Thoracic aorta (tissue), 2 donors: ENCODE measurements at regions not wholly inside any gene's neighbourhood (a gene's known extent, or its start where the extent isn't known, plus 50 kb on each side); places are given as distances from the start of the nearest gene placed in this dataset.
A peak's percentile ranks its signal among the peaks of the same experiment; 100 is the strongest.
"Not testable (repeated sequence)": the region's sequence is repeated elsewhere in the genome, so short reads cannot be mapped to it uniquely, and the experiment has no call there.

ENCODE experiments used
- ATAC-seq: fragments of 150-250 bp; one replicate; pipeline ENCODE4 v1.8.0; 2017; ENCODE audit warnings: low read depth; ENCODE audit not compliant: insufficient number of reproducible peaks, low FRiP score
- DNase-seq: peaks from one replicate; pipeline ENCODE4 v3.0.0-alpha.2; 2020; ENCODE audit warnings: low spot score
- H3K27ac ChIP-seq, 2 donors: fragments of 200-600 bp; sonication (generic); 1 replicate in 1 of 2; 2 replicates in 1 of 2; pipeline ENCODE4 v1.5.1; 2016; ENCODE audit warnings: mild to moderate bottlenecking in 2 of 2, moderate library complexity in 2 of 2
- H3K27me3 ChIP-seq: fragments of 200-600 bp; sonication (generic); replicated peaks from 2 replicates; pipeline ENCODE4 v1.6.0; 2016; ENCODE audit warnings: mild to moderate bottlenecking; ENCODE audit not compliant: insufficient read depth
- H3K36me3 ChIP-seq: fragments of 200-600 bp; sonication (generic); one replicate; pipeline ENCODE4 v1.5.1; 2016
- H3K4me1 ChIP-seq, 2 donors: fragments of 200-600 bp; sonication (generic); 1 replicate in 1 of 2; 2 replicates in 1 of 2; pipeline versions ENCODE4 v1.5.1 to v1.6.0; 2016; ENCODE audit warnings: low read depth in 2 of 2, mild to moderate bottlenecking in 1 of 2; ENCODE audit not compliant: control insufficient read depth in 1 of 2
- H3K4me3 ChIP-seq: fragments of 200-600 bp; sonication (generic); 2 replicates; pipeline ENCODE4 v1.5.1; 2016; ENCODE audit warnings: mild to moderate bottlenecking
- H3K9me3 ChIP-seq: fragments of 200-600 bp; sonication (generic); 2 replicates; pipeline ENCODE4 v1.5.1; 2016
- TF ChIP-seq, protein P1 (sequence below): fragments of 200-600 bp; sonication (generic); IDR thresholded peaks from one replicate; pipeline ENCODE4 v1.5.1; 2019; ENCODE audit warnings: antibody characterized with exemption

DNA sequence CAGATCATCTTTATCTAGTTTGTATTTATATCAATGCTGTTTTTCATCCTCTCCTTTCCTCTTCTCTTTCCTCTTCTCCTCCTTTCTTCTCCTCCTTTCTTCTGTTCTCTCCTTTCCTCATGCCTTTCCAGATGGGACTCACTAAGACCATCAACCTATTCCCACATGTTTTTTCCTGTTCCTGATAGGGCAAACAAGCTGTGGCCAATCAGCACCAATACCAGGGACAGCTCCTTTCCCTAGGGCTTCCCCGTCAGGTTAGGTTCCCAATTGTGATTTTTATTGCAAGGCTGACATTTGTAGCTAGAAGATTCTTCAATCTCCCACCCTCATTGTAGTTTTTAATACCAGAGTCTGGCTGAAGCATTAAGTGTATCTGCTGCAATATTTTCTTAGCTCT, 76.3 kb upstream of the COL8A1 start:
- H3K9me3 ChIP-seq: no peaks in the 10 kb centered on the region
- TF ChIP-seq, protein P1, sequence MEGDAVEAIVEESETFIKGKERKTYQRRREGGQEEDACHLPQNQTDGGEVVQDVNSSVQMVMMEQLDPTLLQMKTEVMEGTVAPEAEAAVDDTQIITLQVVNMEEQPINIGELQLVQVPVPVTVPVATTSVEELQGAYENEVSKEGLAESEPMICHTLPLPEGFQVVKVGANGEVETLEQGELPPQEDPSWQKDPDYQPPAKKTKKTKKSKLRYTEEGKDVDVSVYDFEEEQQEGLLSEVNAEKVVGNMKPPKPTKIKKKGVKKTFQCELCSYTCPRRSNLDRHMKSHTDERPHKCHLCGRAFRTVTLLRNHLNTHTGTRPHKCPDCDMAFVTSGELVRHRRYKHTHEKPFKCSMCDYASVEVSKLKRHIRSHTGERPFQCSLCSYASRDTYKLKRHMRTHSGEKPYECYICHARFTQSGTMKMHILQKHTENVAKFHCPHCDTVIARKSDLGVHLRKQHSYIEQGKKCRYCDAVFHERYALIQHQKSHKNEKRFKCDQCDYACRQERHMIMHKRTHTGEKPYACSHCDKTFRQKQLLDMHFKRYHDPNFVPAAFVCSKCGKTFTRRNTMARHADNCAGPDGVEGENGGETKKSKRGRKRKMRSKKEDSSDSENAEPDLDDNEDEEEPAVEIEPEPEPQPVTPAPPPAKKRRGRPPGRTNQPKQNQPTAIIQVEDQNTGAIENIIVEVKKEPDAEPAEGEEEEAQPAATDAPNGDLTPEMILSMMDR: no peak
- no peaks in the 10 kb centered on the region for H3K36me3 ChIP-seq
- H3K27ac ChIP-seq: no peak overlapping the region
- ATAC-seq (no peak), DNase-seq (no peak)
- H3K4me1 ChIP-seq: no peaks in the 10 kb centered on the region
- no peak overlapping the region for H3K4me3 ChIP-seq
- H3K27me3 ChIP-seq: no peaks in the 10 kb centered on the region

DNA sequence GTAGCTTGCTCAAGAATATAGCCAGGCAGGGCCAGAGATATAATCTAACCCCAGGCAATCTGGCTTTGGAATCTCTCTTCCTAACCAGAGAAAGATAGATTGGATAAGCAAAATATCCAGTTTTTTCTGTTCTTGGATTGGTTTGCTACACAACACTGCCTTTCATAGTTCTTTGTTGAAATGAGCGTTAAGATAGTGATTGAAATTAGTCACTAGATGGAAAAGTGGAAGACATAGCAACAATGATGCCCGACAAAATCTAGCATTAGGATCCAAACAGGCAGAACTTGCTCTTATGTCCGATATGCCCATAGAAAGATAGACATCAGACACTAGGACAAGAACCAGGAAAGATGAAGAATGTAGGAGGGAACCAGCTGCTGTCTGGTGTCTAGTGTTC, 77.3 kb upstream of the COL8A1 start:
- Histone ChIP-seq H3K36me3 (no peaks in the 10 kb centered on the region), H3K4me3 (no peak overlapping the region), H3K4me1 (no peaks in the 10 kb centered on the region), H3K27me3 (no peaks in the 10 kb centered on the region), H3K27ac (no peak overlapping the region), H3K9me3 (no peaks in the 10 kb centered on the region)
- ATAC-seq (no peak), DNase-seq (no peak)
- TF ChIP-seq, protein P1: no peak

DNA sequence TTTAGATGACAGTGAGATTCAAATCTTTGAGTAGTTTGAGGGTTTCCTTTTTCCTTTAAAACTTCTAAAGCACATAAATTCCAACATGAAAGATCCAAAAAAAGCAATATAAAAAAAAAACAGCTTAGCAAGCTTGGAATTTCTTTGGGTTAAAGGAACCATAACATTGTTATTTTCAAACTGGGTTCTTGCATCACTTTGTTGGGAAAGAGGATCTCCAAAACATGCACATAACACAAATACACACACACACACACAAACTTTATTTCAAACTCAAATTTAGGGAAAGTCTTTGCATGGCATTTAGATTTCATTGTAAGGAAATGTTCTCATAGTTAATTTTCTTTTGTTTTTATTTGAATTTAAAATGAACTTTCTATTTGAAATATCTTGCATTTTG, 79.2 kb upstream of the COL8A1 start:
- Histone ChIP-seq H3K27me3 (no peaks in the 10 kb centered on the region), H3K4me3 (no peak overlapping the region), H3K9me3 (no peaks in the 10 kb centered on the region), H3K4me1 (no peaks in the 10 kb centered on the region), H3K36me3 (no peaks in the 10 kb centered on the region), H3K27ac (no peak overlapping the region)
- TF ChIP-seq, protein P1: no peak
- ATAC-seq (no peak), DNase-seq (no peak)

DNA sequence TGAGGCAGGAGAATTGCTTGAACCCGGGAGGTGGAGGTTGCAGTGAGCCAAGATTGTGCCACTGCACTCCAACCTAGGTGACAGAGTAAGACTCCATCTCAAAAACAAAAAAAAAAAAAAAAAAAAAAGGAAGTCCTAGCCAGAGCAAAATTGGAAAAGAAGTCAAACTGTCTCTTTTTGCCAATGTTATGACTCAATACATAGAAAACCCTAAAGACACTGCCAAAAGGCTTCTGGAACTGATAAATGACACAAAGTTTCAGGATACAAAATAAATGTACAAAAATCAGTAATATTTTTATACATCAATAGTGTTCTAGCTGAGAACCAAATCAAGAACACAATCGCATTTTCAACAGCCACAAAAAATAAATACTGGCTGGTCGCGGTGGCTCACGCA, 82.5 kb upstream of the COL8A1 start:
- H3K4me1 ChIP-seq, DNase-seq, H3K36me3 ChIP-seq, H3K9me3 ChIP-seq, ATAC-seq, H3K4me3 ChIP-seq, H3K27ac ChIP-seq, H3K27me3 ChIP-seq: not testable (repeated sequence)

DNA sequence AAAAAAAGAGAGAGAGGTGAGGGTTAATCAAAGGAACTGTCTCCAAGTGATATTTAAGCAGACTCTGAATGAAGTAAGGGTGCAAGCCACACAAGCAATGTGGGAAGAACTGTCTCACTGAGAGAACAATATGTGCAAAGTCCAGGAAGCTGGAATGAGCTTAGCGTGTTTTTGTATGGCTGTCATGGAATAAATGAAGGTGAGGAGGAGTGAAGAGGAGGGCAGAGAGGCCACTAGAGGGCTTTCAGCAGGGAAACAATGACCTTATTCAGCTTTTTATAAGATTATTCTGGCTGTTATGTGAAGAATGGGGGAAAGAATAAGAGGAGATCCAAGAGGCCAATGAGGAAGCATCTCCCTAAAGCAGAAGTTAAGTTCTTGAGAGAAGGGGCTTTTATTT, 86.9 kb upstream of the COL8A1 start:
- no peak for ATAC-seq
- no peak for DNase-seq
- TF ChIP-seq, protein P1: no peak
- H3K4me3 ChIP-seq: no peak overlapping the region
- no peaks in the 10 kb centered on the region for H3K36me3 ChIP-seq
- H3K9me3 ChIP-seq: no peaks in the 10 kb centered on the region
- peaks cover 5 to 9% of the 10 kb centered on the region in 2 donors for H3K4me1 ChIP-seq
- H3K27me3 ChIP-seq: no peaks in the 10 kb centered on the region
- H3K27ac ChIP-seq: no peak overlapping the region

GRCh38 chr3:99549957-99550603, 88.3 kb upstream of the COL8A1 start:
- H3K9me3 ChIP-seq: no peaks in the 10 kb centered on the region
- no peaks in the 10 kb centered on the region for H3K36me3 ChIP-seq
- H3K27ac ChIP-seq: peak overlapping the region in 1 of 2 donors; percentile 24
- DNase-seq (no peak), ATAC-seq (no peak)
- TF ChIP-seq, protein P1: no peak
- no peaks in the 10 kb centered on the region for H3K27me3 ChIP-seq
- H3K4me3 ChIP-seq: no peak overlapping the region
- peaks cover 7 to 19% of the 10 kb centered on the region in 2 donors for H3K4me1 ChIP-seq
